BLaER1 treated with 17β-estradiol and CSF1 and Interleukin-3, amounts not matched to agents 10 nM and 100 nM (cell line): ENCODE measurements at regions not wholly inside any gene's neighbourhood (a gene's known extent, or its start where the extent isn't known, plus 50 kb on each side); places are given as distances from the start of the nearest gene placed in this dataset.

Source experiments
- H3K27ac ChIP-seq, 11 experiments: shearing (Covaris generic); formaldehyde crosslinking; 2 replicates each; pipeline ENCODE4 v1.8.1; 2022
- H3K27me3 ChIP-seq, 11 experiments: shearing (Covaris generic); formaldehyde crosslinking; 2 replicates each; pipeline ENCODE4 v1.8.1; 2022
- H3K36me3 ChIP-seq, 11 experiments: shearing (Covaris generic); formaldehyde crosslinking; 2 replicates each; pipeline ENCODE4 v1.8.1; 2022
- H3K4me1 ChIP-seq, 10 experiments: shearing (Covaris generic); formaldehyde crosslinking; 2 replicates each; pipeline ENCODE4 v1.8.1; 2022
- H3K4me2 ChIP-seq, 11 experiments: shearing (Covaris generic); formaldehyde crosslinking; 2 replicates each; pipeline ENCODE4 v1.8.1; 2022
- H3K4me3 ChIP-seq, 10 experiments: shearing (Covaris generic); formaldehyde crosslinking; 2 replicates each; pipeline ENCODE4 v1.8.1; 2022
- H3K9ac ChIP-seq, 11 experiments: shearing (Covaris generic); formaldehyde crosslinking; 2 replicates each; pipeline ENCODE4 v1.8.1; 2022
- H3K9me3 ChIP-seq, 11 experiments: shearing (Covaris generic); formaldehyde crosslinking; replicated peaks in 1 of 11; 2 replicates each; pipeline ENCODE4 v1.8.1; 2022
- H4K20me1 ChIP-seq, 11 experiments: shearing (Covaris generic); formaldehyde crosslinking; 2 replicates each; pipeline ENCODE4 v1.8.1; 2022
- Cebpa-rat ChIP-seq, 11 experiments: shearing (Covaris generic); IDR thresholded peaks; 2 replicates each; pipeline ENCODE4 v1.8.1; 2022

GRCh38 chr1:209505044-209505443 is 78.5 kb upstream of the CAMK1G start:
- Histone ChIP-seq H3K4me2 (0 out of 22 replicates have a peak overlapping the region, but pooled peaks of 1 of the 11 experiments have one; percentile 80), H3K36me3 (0 out of 22 replicates have a peak, but pooled peaks cover 0 to 5% (median 0%) of the 10 kb centered on the region in 11 experiments), H3K9me3 (peaks cover 21 to 29% (median 25%) of the 10 kb centered on the region in 11 experiments), H3K27ac (no peak overlapping the region), H4K20me1 (no peaks in the 10 kb centered on the region), H3K4me3 (no peak overlapping the region), H3K27me3 (no peaks in the 10 kb centered on the region), H3K4me1 (peaks cover 0 to 32% (median 21%) of the 10 kb centered on the region in 10 experiments; a peak in 16 of 20 replicates), H3K9ac (no peak overlapping the region)
- no peak for TF ChIP-seq Cebpa-rat (IDR thresholded peaks at IDR 0.05)

DNA sequence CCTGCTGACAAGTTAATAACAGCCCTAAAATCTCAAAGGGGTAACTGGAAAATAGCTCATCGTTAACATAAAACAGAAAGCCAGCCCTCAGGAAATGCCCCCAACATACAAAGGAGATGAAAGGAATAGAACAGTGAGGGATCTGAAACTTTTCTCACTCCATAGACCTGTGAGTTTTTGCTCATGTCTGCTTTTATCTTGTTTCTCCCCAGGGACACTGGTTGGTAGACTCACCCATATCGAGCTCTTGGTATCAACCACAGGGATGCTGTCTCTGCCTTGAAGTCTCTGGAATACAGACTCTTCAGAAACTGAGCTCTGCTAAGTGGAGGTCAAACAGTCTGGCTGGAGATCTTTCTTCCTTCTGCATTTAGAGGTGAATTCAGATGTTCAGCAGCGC is 77.4 kb upstream of the CAMK1G start:
- no peak overlapping the region for H3K27ac ChIP-seq
- TF ChIP-seq Cebpa-rat (IDR thresholded peaks at IDR 0.05), result no peak
- H3K4me1 ChIP-seq, result peaks cover 0 to 32% (median 21%) of the 10 kb centered on the region in 10 experiments; a peak in 16 of 20 replicates
- H3K36me3 ChIP-seq, result 0 out of 22 replicates have a peak, but pooled peaks cover 0 to 5% (median 0%) of the 10 kb centered on the region in 11 experiments
- peak overlapping the region in 9 of 11 experiments; percentile 5 to 80 (median 63); a peak in 17 of 22 replicates for H3K4me2 ChIP-seq
- no peaks in the 10 kb centered on the region for H4K20me1 ChIP-seq
- no peak overlapping the region for H3K4me3 ChIP-seq
- peaks cover 10 to 19% (median 15%) of the 10 kb centered on the region in 11 experiments for H3K9me3 ChIP-seq
- H3K9ac ChIP-seq, result no peak overlapping the region
- no peaks in the 10 kb centered on the region for H3K27me3 ChIP-seq

DNA sequence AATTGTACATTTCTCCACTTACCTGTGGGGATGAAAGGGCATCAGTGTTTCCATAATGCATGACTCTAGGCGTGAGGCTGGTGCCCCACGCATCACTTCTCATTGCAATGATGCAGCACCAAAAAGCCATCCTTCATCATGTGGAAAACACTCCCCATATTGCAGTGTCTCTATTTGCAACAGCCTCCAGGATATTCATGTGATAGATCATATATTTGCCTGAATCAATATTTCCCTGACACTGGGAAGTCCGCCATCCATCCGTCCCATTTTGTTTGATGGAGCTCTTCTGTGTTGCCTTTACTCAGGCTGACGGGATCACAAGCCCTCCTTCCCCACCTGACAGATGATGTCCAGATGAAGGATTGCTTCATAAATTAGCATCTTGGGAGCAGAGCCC is 74.5 kb upstream of the CAMK1G start:
- no peak overlapping the region for H3K4me3 ChIP-seq
- H3K4me2 ChIP-seq, result no peak overlapping the region
- no peak overlapping the region for H3K27ac ChIP-seq
- no peaks in the 10 kb centered on the region for H4K20me1 ChIP-seq
- no peak overlapping the region for H3K9ac ChIP-seq
- H3K27me3 ChIP-seq, result no peaks in the 10 kb centered on the region
- no peak for TF ChIP-seq Cebpa-rat (IDR thresholded peaks at IDR 0.05)
- H3K36me3 ChIP-seq, result no peaks in the 10 kb centered on the region
- peaks cover 0 to 22% (median 13%) of the 10 kb centered on the region in 10 experiments; a peak in 16 of 20 replicates for H3K4me1 ChIP-seq
- no peaks in the 10 kb centered on the region for H3K9me3 ChIP-seq

DNA sequence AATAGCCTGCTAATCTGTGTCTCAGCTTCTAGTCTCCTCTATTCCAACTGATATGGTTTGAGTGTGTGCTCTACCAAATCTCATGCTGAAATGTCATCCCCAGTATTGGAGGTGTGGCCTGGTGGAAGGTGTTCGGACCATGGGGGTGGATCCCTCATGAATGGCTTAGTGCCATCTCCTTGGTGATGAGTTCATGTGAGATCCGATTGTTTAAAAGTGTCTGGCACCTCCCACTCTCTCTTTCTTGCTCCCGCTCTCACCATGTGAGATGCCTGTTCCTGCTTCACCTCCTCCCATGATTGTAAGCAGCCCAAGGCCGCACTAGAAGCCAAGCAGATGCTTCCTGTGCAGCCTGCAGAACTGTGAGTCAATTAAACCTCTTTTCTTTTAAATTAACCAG is 73.5 kb upstream of the CAMK1G start:
- Histone ChIP-seq H3K36me3 (no peaks in the 10 kb centered on the region), H3K27me3 (no peaks in the 10 kb centered on the region), H3K9ac (no peak overlapping the region), H3K9me3 (no peaks in the 10 kb centered on the region), H3K4me2 (no peak overlapping the region), H3K27ac (no peak overlapping the region), H3K4me1 (peaks cover 0 to 22% (median 13%) of the 10 kb centered on the region in 10 experiments; a peak in 16 of 20 replicates), H4K20me1 (no peaks in the 10 kb centered on the region), H3K4me3 (no peak overlapping the region)
- no peak for TF ChIP-seq Cebpa-rat (IDR thresholded peaks at IDR 0.05)

DNA sequence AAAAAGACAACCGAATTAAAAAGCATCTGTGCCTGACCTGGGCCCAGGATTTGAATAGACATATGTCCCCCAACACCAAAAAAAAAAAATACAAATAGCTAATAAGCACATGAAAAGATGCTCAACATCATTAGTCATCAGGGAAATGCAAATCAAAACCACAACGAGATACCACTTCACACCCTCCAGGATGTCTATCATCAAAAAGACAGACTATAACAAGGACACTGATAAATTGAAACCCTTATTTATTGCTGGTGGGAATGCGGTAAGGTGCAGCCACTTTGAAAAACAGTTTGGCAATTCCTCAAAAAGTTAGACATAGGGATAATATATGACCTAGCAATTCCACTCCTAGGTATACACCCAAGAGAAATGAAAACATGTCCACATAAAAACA is 72.3 kb upstream of the CAMK1G start:
- Histone ChIP-seq H3K4me2 (no peak overlapping the region), H3K36me3 (no peaks in the 10 kb centered on the region), H3K4me1 (peaks cover 0 to 12% (median 8%) of the 10 kb centered on the region in 10 experiments; a peak in 16 of 20 replicates), H3K4me3 (no peak overlapping the region), H3K27me3 (no peaks in the 10 kb centered on the region), H3K27ac (no peak overlapping the region), H4K20me1 (no peaks in the 10 kb centered on the region), H3K9ac (no peak overlapping the region), H3K9me3 (no peaks in the 10 kb centered on the region)
- no peak for TF ChIP-seq Cebpa-rat (IDR thresholded peaks at IDR 0.05)

DNA sequence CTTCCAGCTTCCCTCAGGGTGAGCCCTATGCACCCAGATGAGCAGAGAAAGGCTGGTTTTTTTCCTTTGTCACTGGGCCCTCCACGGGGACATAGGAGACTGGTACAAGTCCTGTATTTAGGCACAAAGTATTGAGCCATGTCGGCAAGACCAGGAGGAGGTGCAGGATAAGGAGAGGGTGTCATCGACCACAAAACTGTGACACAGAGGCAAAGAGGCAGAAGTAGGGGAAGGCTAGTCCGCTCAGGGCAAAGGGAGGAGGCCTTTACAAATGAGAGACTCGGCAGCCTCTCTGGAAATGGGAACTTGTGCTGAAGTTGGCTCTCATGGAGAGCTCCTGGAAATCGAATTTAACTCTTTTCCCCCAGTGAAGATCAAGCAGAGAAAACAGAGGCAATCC is 70.7 kb upstream of the CAMK1G start:
- peaks cover 0 to 6% (median 0%) of the 10 kb centered on the region in 10 experiments; a peak in 1 of 20 replicates for H3K4me1 ChIP-seq
- no peak overlapping the region for H3K9ac ChIP-seq
- H3K9me3 ChIP-seq, result no peaks in the 10 kb centered on the region
- H3K27me3 ChIP-seq, result no peaks in the 10 kb centered on the region
- no peak overlapping the region for H3K4me3 ChIP-seq
- peak overlapping the region in 2 of 11 experiments; percentile 7 to 25; a peak in 1 of 22 replicates for H3K4me2 ChIP-seq
- H3K27ac ChIP-seq, result no peak overlapping the region
- H3K36me3 ChIP-seq, result no peaks in the 10 kb centered on the region
- H4K20me1 ChIP-seq, result no peaks in the 10 kb centered on the region
- no peak for TF ChIP-seq Cebpa-rat (IDR thresholded peaks at IDR 0.05)

- H3K4me3 ChIP-seq, result no peak overlapping the region
- no peak overlapping the region for H3K27ac ChIP-seq
- H3K9ac ChIP-seq, result no peak overlapping the region
- no peak for TF ChIP-seq Cebpa-rat (IDR thresholded peaks at IDR 0.05)
- H3K36me3 ChIP-seq, result no peaks in the 10 kb centered on the region
- peaks cover 0 to 6% (median 0%) of the 10 kb centered on the region in 10 experiments; a peak in 1 of 20 replicates for H3K4me1 ChIP-seq
- H4K20me1 ChIP-seq, result no peaks in the 10 kb centered on the region
- no peaks in the 10 kb centered on the region for H3K27me3 ChIP-seq
- H3K4me2 ChIP-seq, result no peak overlapping the region
- H3K9me3 ChIP-seq, result peaks cover 0 to under 1% (median 0%) of the 10 kb centered on the region in 11 experiments; a peak in 1 of 22 replicates
These were observed 70.3 kb upstream of the CAMK1G start for GRCh38 chr1:209513226-209513625.

- Histone ChIP-seq H3K36me3 (no peaks in the 10 kb centered on the region), H3K4me1 (peaks cover 0 to 6% (median 0%) of the 10 kb centered on the region in 10 experiments; a peak in 1 of 20 replicates), H3K4me3 (no peak overlapping the region), H3K27ac (no peak overlapping the region), H3K27me3 (no peaks in the 10 kb centered on the region), H3K9ac (no peak overlapping the region), H4K20me1 (no peaks in the 10 kb centered on the region), H3K9me3 (peaks cover 0 to 9% (median 0%) of the 10 kb centered on the region in 11 experiments; a peak in 2 of 22 replicates), H3K4me2 (no peak overlapping the region)
- TF ChIP-seq Cebpa-rat (IDR thresholded peaks at IDR 0.05), result 0 out of 22 replicates have a peak, but pooled peaks of 1 of the 11 experiments have one; percentile 19
These were observed 66.5 kb upstream of the CAMK1G start for GRCh38 chr1:209516771-209517680.

DNA sequence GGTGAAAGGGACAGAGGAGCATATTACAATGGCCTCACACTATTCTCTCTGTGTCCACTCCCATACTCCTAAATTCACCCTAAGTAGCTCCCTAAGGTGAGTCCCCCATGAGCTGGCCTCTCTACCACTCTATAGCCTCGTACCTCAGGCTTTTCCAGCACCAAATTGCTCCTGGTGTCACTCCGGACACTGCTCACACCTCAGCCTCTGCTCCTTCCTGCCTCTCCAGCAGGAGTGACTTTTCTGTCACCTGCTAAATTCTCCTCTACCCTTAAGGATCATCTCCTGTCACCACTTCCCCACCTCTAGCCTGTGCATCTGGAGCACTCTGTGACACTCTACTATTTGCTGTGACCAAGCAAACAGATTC is 65.8 kb upstream of the CAMK1G start:
- Histone ChIP-seq H4K20me1 (no peaks in the 10 kb centered on the region), H3K27me3 (no peaks in the 10 kb centered on the region), H3K4me3 (no peak overlapping the region), H3K4me1 (peaks cover 0 to 6% (median 0%) of the 10 kb centered on the region in 10 experiments; a peak in 1 of 20 replicates), H3K4me2 (no peak overlapping the region), H3K36me3 (no peaks in the 10 kb centered on the region), H3K9ac (no peak overlapping the region), H3K9me3 (peaks cover 0 to 9% (median 0%) of the 10 kb centered on the region in 11 experiments; a peak in 2 of 22 replicates), H3K27ac (no peak overlapping the region)
- no peak for TF ChIP-seq Cebpa-rat (IDR thresholded peaks at IDR 0.05)
